Mesenchymal stem cell (in vitro differentiated cells and primary cell): ENCODE measurements at regions not wholly inside any gene's neighbourhood (a gene's known extent, or its start where the extent isn't known, plus 50 kb on each side); places are given as distances from the start of the nearest gene placed in this dataset.

Experiments
- DNase-seq: peaks from one replicate; pipeline ENCODE4 v3.0.0-alpha.2; 2013
- H2AFZ ChIP-seq: one replicate; pipeline ENCODE4 v1.6.1; 2013; ENCODE audit warnings: low read depth, mild to moderate bottlenecking, control low read depth, inconsistent platforms, low read length, moderate library complexity
- H2AK5ac ChIP-seq: 2 replicates; pipeline ENCODE4 v1.6.1; 2013; ENCODE audit warnings: low read length, moderate library complexity, mild to moderate bottlenecking, inconsistent platforms; ENCODE audit not compliant: severe bottlenecking
- H2BK120ac ChIP-seq: one replicate; pipeline ENCODE4 v1.6.1; 2013; ENCODE audit warnings: low read depth, mild to moderate bottlenecking, inconsistent platforms, low read length, moderate library complexity
- H2BK12ac ChIP-seq, 2 experiments: one replicate each; pipeline ENCODE4 v1.6.1; 2013; ENCODE audit warnings: inconsistent platforms in 2 of 2, low read length in 2 of 2, mild to moderate bottlenecking in 2 of 2, moderate library complexity in 2 of 2, control low read depth in 1 of 2
- H2BK15ac ChIP-seq: one replicate; pipeline ENCODE4 v1.6.1; 2013; ENCODE audit warnings: mild to moderate bottlenecking, low read depth, inconsistent platforms; ENCODE audit not compliant: poor library complexity, severe bottlenecking
- H2BK5ac ChIP-seq: 2 replicates; pipeline ENCODE4 v1.6.1; 2013; ENCODE audit warnings: low read depth, mild to moderate bottlenecking, low read length, control low read depth, inconsistent platforms; ENCODE audit not compliant: poor library complexity, severe bottlenecking
- H3K14ac ChIP-seq, 2 experiments: one replicate each; pipeline ENCODE4 v1.6.1; 2013; ENCODE audit warnings: inconsistent platforms in 2 of 2, low read length in 2 of 2, control low read depth in 1 of 2, mild to moderate bottlenecking in 1 of 2, moderate library complexity in 1 of 2
- H3K18ac ChIP-seq, 2 experiments: one replicate each; pipeline ENCODE4 v1.6.1; 2013; ENCODE audit warnings: inconsistent platforms in 2 of 2, low read length in 2 of 2, control low read depth in 1 of 2, low read depth in 1 of 2, mild to moderate bottlenecking in 1 of 2
- H3K23ac ChIP-seq, 2 experiments: one replicate each; pipeline ENCODE4 v1.6.1; 2013; ENCODE audit warnings: inconsistent platforms in 2 of 2, low read length in 2 of 2, mild to moderate bottlenecking in 2 of 2, moderate library complexity in 2 of 2, control low read depth in 1 of 2
- H3K27ac ChIP-seq: 2 replicates; pipeline ENCODE4 v1.5.1; 2013; ENCODE audit warnings: mild to moderate bottlenecking, moderate library complexity, low read length, control low read depth, inconsistent platforms; ENCODE audit not compliant: poor library complexity, severe bottlenecking
- H3K27me3 ChIP-seq, 2 experiments: 2 replicates each; pipeline versions ENCODE4 v1.6.1 to v1.7.0; 2013; ENCODE audit warnings: low read length in 2 of 2, mild to moderate bottlenecking in 2 of 2, moderate library complexity in 2 of 2, control low read depth in 1 of 2, inconsistent platforms in 1 of 2; ENCODE audit not compliant: control insufficient read depth in 1 of 2, insufficient read depth in 1 of 2
- H3K36me3 ChIP-seq, 2 experiments: 2 replicates each; pipeline versions ENCODE4 v1.6.1 to v1.7.0; 2013; ENCODE audit warnings: low read length in 2 of 2, control low read depth in 1 of 2, inconsistent platforms in 1 of 2, low read depth in 1 of 2, mild to moderate bottlenecking in 1 of 2; ENCODE audit not compliant: insufficient read depth in 2 of 2, control insufficient read depth in 1 of 2
- H3K4ac ChIP-seq, 2 experiments: one replicate each; pipeline ENCODE4 v1.6.1; 2013; ENCODE audit warnings: inconsistent platforms in 2 of 2, low read length in 2 of 2, mild to moderate bottlenecking in 2 of 2, moderate library complexity in 2 of 2, control low read depth in 1 of 2, low read depth in 1 of 2
- H3K4me1 ChIP-seq: 2 replicates; pipeline ENCODE4 v1.6.1; 2013; ENCODE audit warnings: low read depth, low read length, control low read depth; ENCODE audit not compliant: control insufficient read depth, insufficient read depth
- H3K4me2 ChIP-seq: 2 replicates; pipeline ENCODE4 v1.6.1; 2013; ENCODE audit warnings: low read length, mild to moderate bottlenecking, inconsistent platforms; ENCODE audit not compliant: poor library complexity, severe bottlenecking
- H3K4me3 ChIP-seq, 2 experiments: 2 replicates each; pipeline versions ENCODE4 v1.5.1 to v1.7.0; 2013; ENCODE audit warnings: low read length in 2 of 2, mild to moderate bottlenecking in 2 of 2, control low read depth in 1 of 2, low read depth in 1 of 2; ENCODE audit not compliant: insufficient read depth in 1 of 2
- H3K79me1 ChIP-seq: replicated peaks from 2 replicates; pipeline ENCODE4 v1.6.1; 2013; ENCODE audit warnings: mild to moderate bottlenecking, control low read depth, low read length, inconsistent platforms; ENCODE audit not compliant: poor library complexity, severe bottlenecking
- H3K9ac ChIP-seq: 2 replicates; pipeline ENCODE4 v1.7.0; 2013; ENCODE audit warnings: mild to moderate bottlenecking, low read length, moderate library complexity
- H3K9me3 ChIP-seq: 2 replicates; pipeline ENCODE4 v1.7.0; 2013; ENCODE audit warnings: mild to moderate bottlenecking, low read length; ENCODE audit not compliant: control insufficient read depth
- H4K8ac ChIP-seq: one replicate; pipeline ENCODE4 v1.6.1; 2013; ENCODE audit warnings: inconsistent platforms, mild to moderate bottlenecking, low read length, moderate library complexity
- H4K91ac ChIP-seq: one replicate; pipeline ENCODE4 v1.6.1; 2013; ENCODE audit warnings: mild to moderate bottlenecking, low read length, inconsistent platforms
- WGBS: methylation state at CpG from one replicate; pipeline ENCODE4 v1.1.7; 2013; ENCODE audit warnings: mixed read lengths; 5-methylcytosine and 5-hydroxymethylcytosine counted together

DNA sequence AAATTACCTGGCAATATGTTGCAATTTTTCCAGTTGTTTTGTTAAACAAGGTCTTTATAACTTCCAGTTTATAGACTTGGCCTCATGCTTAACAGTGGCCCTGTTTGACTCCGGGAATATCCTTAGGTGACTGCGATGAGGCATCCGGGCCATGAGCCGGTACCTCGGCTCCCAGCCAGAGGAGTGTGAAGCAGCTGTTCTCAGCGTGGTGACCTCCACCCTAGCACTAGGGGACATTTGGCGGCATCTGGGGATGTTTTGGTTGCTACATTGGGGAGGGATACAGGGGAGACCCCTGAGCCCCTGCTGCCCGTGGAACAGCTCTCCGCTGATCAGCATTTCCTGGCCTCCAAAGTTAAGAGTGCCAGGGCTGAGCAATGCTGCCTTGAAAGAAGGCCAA is 533.4 kb downstream of the IRX1 start:
- DNase-seq: no peak
- 86% methylated on average over 9 of the region's 9 CpGs for WGBS
- H2BK12ac ChIP-seq: no peak overlapping the region
- no peak overlapping the region for H3K4me3 ChIP-seq
- H3K4ac ChIP-seq: no peak overlapping the region
- no peak overlapping the region for H3K27ac ChIP-seq
- no peak overlapping the region for H3K9ac ChIP-seq
- H2BK5ac ChIP-seq: no peak overlapping the region
- no peak overlapping the region for H2AFZ ChIP-seq
- H3K9me3 ChIP-seq: peaks cover 5% of the 10 kb centered on the region
- H3K36me3 ChIP-seq: no peaks in the 10 kb centered on the region
- no peaks in the 10 kb centered on the region for H3K4me1 ChIP-seq
- no peaks in the 10 kb centered on the region for H3K27me3 ChIP-seq
- no peak overlapping the region for H2BK15ac ChIP-seq
- H2BK120ac ChIP-seq: no peak overlapping the region
- H3K23ac ChIP-seq: no peak overlapping the region
- H4K8ac ChIP-seq: no peak overlapping the region
- no peaks in the 10 kb centered on the region for H3K79me1 ChIP-seq
- no peak overlapping the region for H2AK5ac ChIP-seq
- no peak overlapping the region for H3K18ac ChIP-seq
- H3K14ac ChIP-seq: no peak overlapping the region
- H4K91ac ChIP-seq: no peak overlapping the region
- H3K4me2 ChIP-seq: no peak overlapping the region

- H3K23ac ChIP-seq: no peak overlapping the region
These were observed 533.9 kb downstream of the IRX1 start for GRCh38 chr5:4129523-4129922.

GRCh38 chr5:4130819-4131218 is 535.2 kb downstream of the IRX1 start:
- Histone ChIP-seq H3K4me1 (no peaks in the 10 kb centered on the region), H3K4me3 (no peak overlapping the region), H2BK15ac (no peak overlapping the region)

More at GRCh38 chr5:4129523-4129922, 533.9 kb downstream of the IRX1 start:
- no peak overlapping the region for H2BK5ac ChIP-seq
- no peak overlapping the region for H3K4me3 ChIP-seq
- H3K4me1 ChIP-seq: no peaks in the 10 kb centered on the region
- H3K9me3 ChIP-seq: peaks cover 5% of the 10 kb centered on the region
- H3K4ac ChIP-seq: no peak overlapping the region
- no peak overlapping the region for H4K8ac ChIP-seq
- H2BK12ac ChIP-seq: no peak overlapping the region
- H2BK15ac ChIP-seq: no peak overlapping the region
- no peaks in the 10 kb centered on the region for H3K27me3 ChIP-seq
- no peak overlapping the region for H3K14ac ChIP-seq
- 67% methylated on average over 7 of the region's 7 CpGs for WGBS
- H3K36me3 ChIP-seq: no peaks in the 10 kb centered on the region
- H3K4me2 ChIP-seq: no peak overlapping the region
- no peak overlapping the region for H3K27ac ChIP-seq
- H2AK5ac ChIP-seq: no peak overlapping the region
- no peak for DNase-seq
- H2BK120ac ChIP-seq: no peak overlapping the region
- no peak overlapping the region for H2AFZ ChIP-seq
- no peak overlapping the region for H3K18ac ChIP-seq
- no peak overlapping the region for H3K9ac ChIP-seq
- no peak overlapping the region for H4K91ac ChIP-seq
- H3K79me1 ChIP-seq: no peaks in the 10 kb centered on the region

GRCh38 chr5:4137781-4138180 is 542.1 kb downstream of the IRX1 start:
- H4K8ac ChIP-seq: no peak overlapping the region
- H2AFZ ChIP-seq: no peak overlapping the region
- H3K27ac ChIP-seq: no peak overlapping the region
- H3K4me1 ChIP-seq: no peaks in the 10 kb centered on the region
- H2BK120ac ChIP-seq: no peak overlapping the region
- no peaks in the 10 kb centered on the region for H3K79me1 ChIP-seq
- no peak overlapping the region for H3K18ac ChIP-seq
- WGBS: 81% methylated on average over 7 of the region's 7 CpGs
- H3K9me3 ChIP-seq: peaks cover 5% of the 10 kb centered on the region
- H2BK15ac ChIP-seq: no peak overlapping the region
- no peak overlapping the region for H2AK5ac ChIP-seq
- H3K4ac ChIP-seq: no peak overlapping the region
- peak overlapping the region; percentile 18 for H3K9ac ChIP-seq
- no peak overlapping the region for H2BK5ac ChIP-seq
- no peak overlapping the region for H3K14ac ChIP-seq
- H3K4me3 ChIP-seq: no peak overlapping the region
- no peaks in the 10 kb centered on the region for H3K27me3 ChIP-seq
- H2BK12ac ChIP-seq: no peak overlapping the region
- no peak overlapping the region for H3K23ac ChIP-seq
- no peak overlapping the region for H4K91ac ChIP-seq
- no peak for DNase-seq
- H3K4me2 ChIP-seq: no peak overlapping the region
- no peaks in the 10 kb centered on the region for H3K36me3 ChIP-seq

More at GRCh38 chr5:4130819-4131218, 535.2 kb downstream of the IRX1 start:
- Histone ChIP-seq H3K4me2 (no peak overlapping the region), H4K91ac (no peak overlapping the region), H2BK5ac (no peak overlapping the region), H3K79me1 (no peaks in the 10 kb centered on the region), H3K9me3 (peaks cover 9% of the 10 kb centered on the region), H3K18ac (no peak overlapping the region), H2BK12ac (no peak overlapping the region), H2BK120ac (no peak overlapping the region), H3K27me3 (no peaks in the 10 kb centered on the region), H3K27ac (no peak overlapping the region), H3K36me3 (no peaks in the 10 kb centered on the region), H3K14ac (no peak overlapping the region), H2AFZ (no peak overlapping the region), H4K8ac (no peak overlapping the region), H3K9ac (no peak overlapping the region), H2AK5ac (no peak overlapping the region), H3K23ac (no peak overlapping the region), H3K4ac (no peak overlapping the region)
- no peak for DNase-seq
- WGBS: 58% methylated on average over 3 of the region's 3 CpGs
